H9 (cell line): ENCODE measurements at regions not wholly inside any gene's neighbourhood (a gene's known extent, or its start where the extent isn't known, plus 50 kb on each side); places are given as distances from the start of the nearest gene placed in this dataset.

Experiments used
- DNase-seq: peaks from one replicate; pipeline ENCODE4 v3.0.0-alpha.2; 2017
- H2AFZ ChIP-seq: one replicate; pipeline ENCODE4 v1.6.1; 2013; ENCODE audit warnings: mild to moderate bottlenecking, low read length, control low read depth, moderate library complexity
- H2AK5ac ChIP-seq: 2 replicates; pipeline ENCODE4 v1.6.1; 2013; ENCODE audit warnings: low read length, control low read depth, mixed read lengths; ENCODE audit not compliant: insufficient read length
- H2BK120ac ChIP-seq: one replicate; pipeline ENCODE4 v1.6.1; 2013; ENCODE audit warnings: low read depth, mild to moderate bottlenecking, low read length, control low read depth, inconsistent platforms; ENCODE audit not compliant: poor library complexity, severe bottlenecking
- H2BK12ac ChIP-seq: 2 replicates; pipeline ENCODE4 v1.6.1; 2013; ENCODE audit warnings: low read length, control low read depth, mixed read lengths, low read depth; ENCODE audit not compliant: insufficient read length
- H2BK15ac ChIP-seq: 2 replicates; pipeline ENCODE4 v1.6.1; 2013; ENCODE audit warnings: low read depth, low read length, control low read depth
- H2BK20ac ChIP-seq: one replicate; pipeline ENCODE4 v1.6.1; 2013; ENCODE audit warnings: low read depth, mild to moderate bottlenecking, low read length, control low read depth, inconsistent platforms; ENCODE audit not compliant: poor library complexity, severe bottlenecking
- H2BK5ac ChIP-seq: 2 replicates; pipeline ENCODE4 v1.6.1; 2013; ENCODE audit warnings: low read length, control low read depth, mixed read lengths; ENCODE audit not compliant: insufficient read length
- H3K14ac ChIP-seq: 2 replicates; pipeline ENCODE4 v1.6.1; 2013; ENCODE audit warnings: low read length, control low read depth; ENCODE audit not compliant: insufficient read depth
- H3K18ac ChIP-seq: 2 replicates; pipeline ENCODE4 v1.6.1; 2013; ENCODE audit warnings: low read depth, mild to moderate bottlenecking, mixed read lengths, low read length, control low read depth; ENCODE audit not compliant: insufficient read length
- H3K23ac ChIP-seq: 2 replicates; pipeline ENCODE4 v1.6.1; 2013; ENCODE audit warnings: low read length, control low read depth, mixed read lengths, low read depth; ENCODE audit not compliant: insufficient read length
- H3K23me2 ChIP-seq: 2 replicates; pipeline ENCODE4 v1.6.1; 2013; ENCODE audit warnings: low read depth, mild to moderate bottlenecking, mixed read lengths, low read length, control low read depth; ENCODE audit not compliant: insufficient read length, poor library complexity, severe bottlenecking
- H3K27ac ChIP-seq: 2 replicates; pipeline ENCODE4 v1.5.1; 2013; ENCODE audit warnings: low read length, control low read depth, mixed read lengths, low read depth; ENCODE audit not compliant: insufficient read length
- H3K27me3 ChIP-seq: 2 replicates; pipeline ENCODE4 v1.6.1; 2013; ENCODE audit warnings: low read length, control low read depth, inconsistent platforms; ENCODE audit not compliant: insufficient read depth
- H3K4ac ChIP-seq: 2 replicates; pipeline ENCODE4 v1.6.1; 2013; ENCODE audit warnings: low read depth, mild to moderate bottlenecking, control low read depth, inconsistent platforms, low read length, moderate library complexity
- H3K4me1 ChIP-seq: 2 replicates; pipeline ENCODE4 v1.6.1; 2013; ENCODE audit warnings: low read length, control low read depth, inconsistent platforms; ENCODE audit not compliant: insufficient read depth
- H3K4me2 ChIP-seq: 2 replicates; pipeline ENCODE4 v1.6.1; 2013; ENCODE audit warnings: low read length, control low read depth, mixed read lengths; ENCODE audit not compliant: insufficient read length, insufficient read depth
- H3K56ac ChIP-seq: 2 replicates; pipeline ENCODE4 v1.6.1; 2013; ENCODE audit warnings: low read depth, mild to moderate bottlenecking, mixed read lengths, low read length, control low read depth; ENCODE audit not compliant: insufficient read length
- H3K79me1 ChIP-seq: 2 replicates; pipeline ENCODE4 v1.6.1; 2013; ENCODE audit warnings: low read depth, mild to moderate bottlenecking, moderate library complexity, low read length, control low read depth, inconsistent platforms; ENCODE audit not compliant: insufficient read depth, poor library complexity, severe bottlenecking
- H3K79me2 ChIP-seq: 2 replicates; pipeline ENCODE4 v1.6.1; 2013; ENCODE audit warnings: low read length, control low read depth, inconsistent platforms; ENCODE audit not compliant: insufficient read depth
- H3K9ac ChIP-seq: 2 replicates; pipeline ENCODE4 v1.6.1; 2013; ENCODE audit warnings: low read length, control low read depth, mixed read lengths; ENCODE audit not compliant: insufficient read length; ENCODE audit errors: extremely low read depth
- H3K9me3 ChIP-seq: one replicate; pipeline ENCODE4 v1.6.1; 2013; ENCODE audit warnings: low read depth, low read length, inconsistent platforms; ENCODE audit not compliant: control insufficient read depth
- H3T11ph ChIP-seq: one replicate; pipeline ENCODE4 v1.6.1; 2013; ENCODE audit warnings: mild to moderate bottlenecking, low read length, control low read depth, inconsistent platforms
- H4K20me1 ChIP-seq: one replicate; pipeline ENCODE4 v1.6.1; 2013; ENCODE audit not compliant: control insufficient read depth, insufficient read length, insufficient read depth
- H4K5ac ChIP-seq: 2 replicates; pipeline ENCODE4 v1.6.1; 2013; ENCODE audit warnings: low read depth, mild to moderate bottlenecking, mixed read lengths, low read length, control low read depth; ENCODE audit not compliant: insufficient read length
- H4K8ac ChIP-seq: replicated peaks from 2 replicates; pipeline ENCODE4 v1.6.1; 2013; ENCODE audit warnings: low read length, control low read depth, mixed read lengths, low read depth; ENCODE audit not compliant: insufficient read length
- H4K91ac ChIP-seq: 2 replicates; pipeline ENCODE4 v1.6.1; 2013; ENCODE audit warnings: low read depth, mild to moderate bottlenecking, moderate library complexity, mixed read lengths, low read length, control low read depth; ENCODE audit not compliant: insufficient read length
- H3K27ac Mint-ChIP-seq, 3 experiments: 2 replicates in 2 of 3; 3 replicates in 1 of 3; pipeline ENCODE4 v1.8.0; 2020 to 2021; ENCODE audit warnings: mixed read lengths in 3 of 3, mild to moderate bottlenecking in 1 of 3, moderate library complexity in 1 of 3
- H3K27me3 Mint-ChIP-seq: 2 replicates; pipeline ENCODE4 v1.8.0; 2021; ENCODE audit warnings: low read depth, mild to moderate bottlenecking, moderate library complexity, mixed read lengths
- H3K36me3 Mint-ChIP-seq, 3 experiments: 2 replicates in 2 of 3; 3 replicates in 1 of 3; pipeline ENCODE4 v1.8.0; 2020 to 2021; ENCODE audit warnings: low read depth in 3 of 3, mixed read lengths in 3 of 3; ENCODE audit not compliant: insufficient read depth in 1 of 3
- H3K4me1 Mint-ChIP-seq, 2 experiments: 2 replicates each; pipeline ENCODE4 v1.8.0; 2020; ENCODE audit warnings: mixed read lengths in 2 of 2
- H3K4me3 Mint-ChIP-seq, 2 experiments: 2 replicates in 1 of 2; 3 replicates in 1 of 2; pipeline ENCODE4 v1.8.0; 2020 to 2021; ENCODE audit warnings: mild to moderate bottlenecking in 2 of 2, mixed read lengths in 2 of 2, moderate library complexity in 1 of 2
- H3K9me3 Mint-ChIP-seq, 2 experiments: 2 replicates in 1 of 2; 3 replicates in 1 of 2; pipeline ENCODE4 v1.8.0; 2020; ENCODE audit warnings: mild to moderate bottlenecking in 2 of 2, mixed read lengths in 2 of 2, moderate library complexity in 1 of 2
- WGBS: extraction: QIAGEN DNeasy Blood & Tissue Kit; methylation state at CpG from one replicate; pipeline ENCODE4 v1.1.7; 2013; ENCODE audit warnings: missing lambda C conversion rate, low lambda C conversion rate, mixed read lengths; ENCODE audit not compliant: insufficient read length; ENCODE audit errors: extremely low coverage; 5-methylcytosine and 5-hydroxymethylcytosine counted together
- TF ChIP-seq, protein P1 (sequence below): fragments of 200-600 bp; sonication (generic); conservative IDR thresholded peaks from 3 replicates; pipeline ENCODE4 v1.8.0; 2021; ENCODE audit warnings: antibody characterized with exemption, mild to moderate bottlenecking

- Histone ChIP-seq H2BK12ac (no peak overlapping the region), H4K8ac (no peak overlapping the region), H3K4me1 (no peaks in the 10 kb centered on the region), H3K79me2 (no peaks in the 10 kb centered on the region), H3K4me2 (no peak overlapping the region), H3K27ac (no peak overlapping the region), H3K27me3 (no peaks in the 10 kb centered on the region), H2BK120ac (no peak overlapping the region), H3K18ac (no peak overlapping the region), H3K79me1 (no peaks in the 10 kb centered on the region), H2BK5ac (no peak overlapping the region), H4K20me1 (no peaks in the 10 kb centered on the region), H3K9me3 (no peaks in the 10 kb centered on the region), H2BK20ac (no peak overlapping the region), H4K91ac (no peak overlapping the region), H3K9ac (no peak overlapping the region), H2BK15ac (no peak overlapping the region), H3K23me2 (no peaks in the 10 kb centered on the region), H3K56ac (no peak overlapping the region), H2AFZ (no peak overlapping the region), H3K23ac (no peak overlapping the region), H2AK5ac (no peak overlapping the region), H3K14ac (no peak overlapping the region), H3T11ph (no peak overlapping the region), H3K4ac (no peak overlapping the region), H4K5ac (no peak overlapping the region)
- Mint-ChIP-seq H3K4me1 (no peaks in the 10 kb centered on the region), H3K36me3 (no peaks in the 10 kb centered on the region), H3K4me3 (no peak overlapping the region), H3K27ac (no peak overlapping the region), H3K27me3 (no peaks in the 10 kb centered on the region), H3K9me3 (no peaks in the 10 kb centered on the region)
- TF ChIP-seq, protein P1, sequence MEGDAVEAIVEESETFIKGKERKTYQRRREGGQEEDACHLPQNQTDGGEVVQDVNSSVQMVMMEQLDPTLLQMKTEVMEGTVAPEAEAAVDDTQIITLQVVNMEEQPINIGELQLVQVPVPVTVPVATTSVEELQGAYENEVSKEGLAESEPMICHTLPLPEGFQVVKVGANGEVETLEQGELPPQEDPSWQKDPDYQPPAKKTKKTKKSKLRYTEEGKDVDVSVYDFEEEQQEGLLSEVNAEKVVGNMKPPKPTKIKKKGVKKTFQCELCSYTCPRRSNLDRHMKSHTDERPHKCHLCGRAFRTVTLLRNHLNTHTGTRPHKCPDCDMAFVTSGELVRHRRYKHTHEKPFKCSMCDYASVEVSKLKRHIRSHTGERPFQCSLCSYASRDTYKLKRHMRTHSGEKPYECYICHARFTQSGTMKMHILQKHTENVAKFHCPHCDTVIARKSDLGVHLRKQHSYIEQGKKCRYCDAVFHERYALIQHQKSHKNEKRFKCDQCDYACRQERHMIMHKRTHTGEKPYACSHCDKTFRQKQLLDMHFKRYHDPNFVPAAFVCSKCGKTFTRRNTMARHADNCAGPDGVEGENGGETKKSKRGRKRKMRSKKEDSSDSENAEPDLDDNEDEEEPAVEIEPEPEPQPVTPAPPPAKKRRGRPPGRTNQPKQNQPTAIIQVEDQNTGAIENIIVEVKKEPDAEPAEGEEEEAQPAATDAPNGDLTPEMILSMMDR = no peak
- DNase-seq = no peak
- no CpG with 5 or more reads among the region's 3 CpGs for WGBS
These were observed 286.4 kb upstream of the MEOX2 start for GRCh38 chr7:15972862-15973275.
